22Rv1 (cell line): ENCODE measurements at regions not wholly inside any gene's neighbourhood (a gene's known extent, or its start where the extent isn't known, plus 50 kb on each side); places are given as distances from the start of the nearest gene placed in this dataset.

Experiments used
- ZFX ChIP-seq: fragments of 450-650 bp; IDR thresholded peaks from 2 replicates; pipeline ENCODE4 v1.6.1; 2017; ENCODE audit warnings: antibody characterized with exemption, borderline replicate concordance
- TF ChIP-seq, protein P1 (sequence below): fragments of 450-650 bp; IDR thresholded peaks from 2 replicates; pipeline ENCODE4 v1.5.1; 2017; ENCODE audit warnings: mild to moderate bottlenecking

DNA sequence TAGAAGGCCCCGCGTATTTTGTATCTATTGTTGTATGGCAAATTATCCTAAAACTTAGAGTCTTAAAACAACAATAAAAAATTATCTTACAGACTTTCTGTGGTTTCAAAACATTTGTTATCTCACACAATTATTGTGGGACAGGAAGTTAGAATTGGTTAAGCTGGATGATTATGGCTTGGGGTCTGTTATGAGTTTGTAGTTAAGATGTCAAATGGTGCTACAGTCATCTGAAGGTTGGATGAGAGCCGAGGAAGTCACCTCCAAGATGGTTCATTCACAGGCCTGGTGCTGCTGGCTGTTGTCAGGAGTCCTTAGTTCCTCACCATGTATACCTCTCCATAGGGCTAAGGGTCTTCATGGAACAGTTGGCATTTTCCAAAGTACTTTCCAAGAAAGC, 175.6 kb upstream of the FANCL start:
- TF ChIP-seq, protein P1, sequence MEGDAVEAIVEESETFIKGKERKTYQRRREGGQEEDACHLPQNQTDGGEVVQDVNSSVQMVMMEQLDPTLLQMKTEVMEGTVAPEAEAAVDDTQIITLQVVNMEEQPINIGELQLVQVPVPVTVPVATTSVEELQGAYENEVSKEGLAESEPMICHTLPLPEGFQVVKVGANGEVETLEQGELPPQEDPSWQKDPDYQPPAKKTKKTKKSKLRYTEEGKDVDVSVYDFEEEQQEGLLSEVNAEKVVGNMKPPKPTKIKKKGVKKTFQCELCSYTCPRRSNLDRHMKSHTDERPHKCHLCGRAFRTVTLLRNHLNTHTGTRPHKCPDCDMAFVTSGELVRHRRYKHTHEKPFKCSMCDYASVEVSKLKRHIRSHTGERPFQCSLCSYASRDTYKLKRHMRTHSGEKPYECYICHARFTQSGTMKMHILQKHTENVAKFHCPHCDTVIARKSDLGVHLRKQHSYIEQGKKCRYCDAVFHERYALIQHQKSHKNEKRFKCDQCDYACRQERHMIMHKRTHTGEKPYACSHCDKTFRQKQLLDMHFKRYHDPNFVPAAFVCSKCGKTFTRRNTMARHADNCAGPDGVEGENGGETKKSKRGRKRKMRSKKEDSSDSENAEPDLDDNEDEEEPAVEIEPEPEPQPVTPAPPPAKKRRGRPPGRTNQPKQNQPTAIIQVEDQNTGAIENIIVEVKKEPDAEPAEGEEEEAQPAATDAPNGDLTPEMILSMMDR: no peak
- no peak for TF ChIP-seq ZFX
